D341Med (cell line): ENCODE measurements at regions not wholly inside any gene's neighbourhood (a gene's known extent, or its start where the extent isn't known, plus 50 kb on each side); places are given as distances from the start of the nearest gene placed in this dataset.
"Not testable (repeated sequence)": the region's sequence is repeated elsewhere in the genome, so short reads cannot be mapped to it uniquely, and the experiment has no call there.

ENCODE experiments used
- DNase-seq: peaks from one replicate; pipeline ENCODE4 v3.0.0; 2012; ENCODE audit warnings: low spot score

DNA sequence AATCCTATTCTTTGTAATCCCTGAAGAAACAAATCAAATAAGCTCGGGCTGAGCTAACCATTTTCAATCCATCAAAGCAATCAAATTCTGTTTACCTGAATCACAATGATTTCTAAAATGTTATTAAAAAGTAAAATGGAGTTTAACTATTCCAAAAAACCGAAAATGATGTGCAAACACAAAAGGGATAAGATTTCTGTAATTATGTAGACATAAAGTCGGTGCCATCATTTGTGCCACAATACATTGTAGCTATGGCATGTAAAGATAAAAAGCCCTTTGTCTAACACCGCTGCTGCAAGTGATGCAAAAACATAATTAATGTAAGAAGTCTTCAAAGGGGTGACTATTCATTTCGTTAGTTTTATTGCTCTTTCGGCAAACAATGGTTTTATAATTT is 125.1 kb upstream of the FAM204A start:
- DNase-seq = no peak

DNA sequence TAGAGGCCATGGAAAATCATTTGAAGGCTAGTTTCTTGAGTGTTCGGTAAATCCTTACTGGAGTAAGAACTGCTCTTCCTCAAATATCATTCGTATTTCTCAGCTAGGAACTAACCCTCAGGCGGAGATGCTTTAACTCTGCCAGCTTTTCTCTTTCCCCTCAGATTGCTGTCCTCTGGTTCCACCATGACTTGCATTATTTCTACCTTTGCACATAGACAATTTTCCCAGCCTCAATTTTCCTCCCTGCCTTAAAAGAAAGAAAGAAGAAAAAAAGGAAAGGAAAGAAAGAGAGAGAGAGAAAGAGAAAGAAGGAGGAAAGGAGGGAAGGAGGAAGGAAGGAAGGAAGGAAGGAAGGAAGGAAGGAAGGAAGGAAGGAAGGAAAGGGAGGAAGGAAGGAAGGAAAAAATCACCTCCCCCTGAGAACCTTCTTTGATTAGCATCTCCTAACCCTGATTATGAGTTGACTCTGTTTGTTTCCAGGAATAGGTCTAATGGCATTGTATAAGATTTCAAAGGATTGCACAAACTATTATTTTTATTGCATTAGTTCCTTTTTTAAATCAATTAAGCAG is 123.3 kb upstream of the FAM204A start:
- no peak for DNase-seq

DNA sequence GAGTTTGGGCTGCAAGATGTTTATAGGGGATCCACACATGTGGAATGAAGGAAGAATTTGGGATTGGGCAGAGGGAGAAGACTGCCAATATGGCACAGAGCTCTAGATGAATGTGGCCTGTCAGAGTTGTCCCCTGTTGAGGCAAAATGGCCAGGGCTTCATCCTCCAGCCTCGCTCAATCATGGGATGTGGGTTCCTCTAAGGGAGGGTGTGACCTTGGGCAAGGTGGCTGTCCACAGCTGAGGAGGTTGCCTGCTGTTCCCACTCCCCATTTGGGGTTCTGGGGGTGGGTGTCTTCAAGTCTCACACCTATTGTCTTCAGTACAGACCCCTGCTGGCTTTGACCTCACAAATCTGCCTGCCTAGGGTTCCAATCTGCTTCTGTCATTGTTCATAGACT is 121.6 kb upstream of the FAM204A start:
- DNase-seq = no peak

DNA sequence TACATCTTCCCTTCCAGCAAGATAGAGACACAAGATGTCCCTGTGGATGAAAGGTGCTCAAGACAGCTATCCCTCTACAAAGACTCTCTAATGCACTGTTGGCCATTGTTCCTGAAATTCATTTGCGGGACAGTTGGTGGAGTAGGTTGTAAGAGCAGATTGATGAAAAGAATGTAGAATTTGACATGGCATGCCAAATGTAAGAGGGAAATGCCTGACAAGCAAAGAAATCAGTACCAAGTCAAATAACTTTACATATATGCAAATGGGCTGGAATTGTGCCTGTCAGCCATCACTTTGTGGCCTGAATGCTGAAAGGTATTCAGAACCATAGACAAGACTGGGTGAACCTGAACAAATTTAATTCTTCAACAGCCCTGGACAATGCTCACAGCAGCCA is 120.3 kb upstream of the FAM204A start:
- no peak for DNase-seq

DNA sequence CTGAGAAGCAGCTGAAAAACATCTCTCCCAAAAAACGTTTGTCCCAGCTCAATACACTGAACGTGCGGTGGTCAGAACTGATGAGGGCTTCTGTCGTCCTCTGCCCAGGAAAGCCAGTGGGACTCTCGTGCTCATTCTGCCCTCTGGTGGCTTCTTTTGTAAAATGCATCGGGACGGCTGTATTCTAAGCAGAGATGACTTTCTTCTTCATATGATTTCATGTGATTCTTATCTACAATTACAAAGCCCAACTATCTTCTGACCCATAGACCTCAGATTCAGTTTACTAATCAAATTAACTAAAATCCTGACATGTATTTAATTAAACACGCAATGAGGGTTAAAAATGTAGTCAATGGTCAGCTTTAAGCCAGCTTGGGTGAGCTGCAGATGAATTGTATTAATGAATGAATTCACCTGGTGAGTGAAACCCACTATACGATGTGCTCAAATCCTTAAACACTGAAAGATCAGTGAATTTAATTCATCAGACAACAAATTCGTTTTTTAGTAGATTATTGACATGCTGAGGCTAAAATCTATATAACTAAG is 117.6 kb upstream of the FAM204A start:
- peak; percentile 62 for DNase-seq

DNA sequence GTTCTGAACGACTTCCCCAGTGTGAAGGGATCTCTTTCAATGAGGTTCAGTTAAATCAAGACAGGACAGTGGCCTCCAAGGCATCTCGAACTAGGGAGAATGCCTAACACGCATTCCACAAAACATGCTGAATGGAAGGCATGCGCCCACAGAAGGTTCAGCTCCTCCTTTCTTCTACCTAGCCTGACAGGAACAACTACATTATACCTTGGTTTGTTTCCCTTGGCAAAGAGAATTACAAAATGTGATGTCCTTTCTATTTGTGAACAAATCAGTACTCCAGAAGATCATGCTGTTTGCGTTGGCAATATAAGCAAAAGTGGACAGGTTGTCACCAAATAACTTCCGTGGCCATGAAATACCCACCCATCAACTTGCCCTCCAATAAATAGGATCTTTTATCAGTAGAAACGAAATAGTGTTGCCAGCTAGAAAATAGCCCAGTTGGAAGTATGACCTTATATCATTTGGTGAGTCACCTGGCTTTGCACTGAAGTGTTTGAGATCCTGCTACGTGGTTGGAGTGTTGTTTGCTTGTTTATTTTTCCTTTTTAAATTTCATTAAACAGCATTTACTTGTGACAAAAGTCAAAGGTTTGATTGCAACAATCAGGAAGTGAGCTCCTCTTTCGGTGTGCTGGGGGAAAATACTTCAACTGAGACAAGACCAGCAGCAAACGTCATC is 117.0 kb upstream of the FAM204A start:
- no peak for DNase-seq

DNA sequence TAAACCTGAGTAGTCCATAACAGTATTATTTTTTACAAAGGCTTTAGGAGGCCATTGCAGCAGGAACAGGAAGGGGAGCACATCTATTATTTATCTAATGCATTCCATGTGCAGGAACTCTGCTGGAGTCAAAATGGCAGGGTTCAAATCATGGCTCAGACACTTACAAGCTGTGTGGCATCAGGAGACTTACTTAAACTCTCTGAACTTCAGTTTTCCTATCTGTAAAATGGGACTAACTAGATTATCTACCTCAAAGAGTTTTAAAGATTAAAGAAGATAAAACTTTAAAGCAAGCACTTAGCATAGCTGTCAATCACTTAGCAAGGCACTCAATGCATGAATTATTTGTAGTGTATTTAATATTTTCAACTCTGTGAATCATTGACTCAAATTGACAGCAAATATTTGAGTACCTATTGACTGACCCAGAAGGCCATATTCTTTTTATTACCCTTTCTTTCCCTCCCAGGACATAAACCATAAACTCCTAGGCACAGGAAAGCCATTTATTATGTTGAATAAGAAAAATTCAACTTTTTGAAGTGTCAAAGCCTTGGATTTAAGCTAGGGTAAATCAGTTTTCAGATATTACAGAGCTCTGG is 115.8 kb upstream of the FAM204A start:
- DNase-seq = no peak

DNA sequence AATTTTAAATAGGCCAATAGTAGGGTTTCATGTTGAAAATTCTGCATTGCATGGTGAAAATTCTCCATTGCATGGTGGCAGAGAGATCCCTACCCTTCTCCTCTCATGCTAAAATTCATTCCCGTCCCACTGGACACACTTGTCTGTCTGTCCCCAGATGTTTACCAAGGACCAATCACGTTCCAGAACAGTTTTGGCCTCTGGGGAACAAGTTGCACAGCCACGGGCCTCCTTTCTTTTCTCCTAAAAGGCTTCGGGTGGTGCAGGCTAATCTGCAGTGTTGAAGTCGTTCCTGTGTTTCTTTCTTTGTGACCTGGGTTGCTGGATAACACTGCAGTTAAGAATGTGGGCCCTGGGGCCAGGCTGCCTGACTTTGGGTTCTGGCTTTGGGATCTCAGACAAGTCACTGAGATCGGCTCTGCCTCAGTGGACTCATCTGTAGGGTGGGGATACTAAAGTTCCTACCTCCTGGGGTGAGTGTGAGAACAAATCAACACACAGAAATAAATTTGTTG is 113.1 kb upstream of the FAM204A start:
- DNase-seq = no peak

DNA sequence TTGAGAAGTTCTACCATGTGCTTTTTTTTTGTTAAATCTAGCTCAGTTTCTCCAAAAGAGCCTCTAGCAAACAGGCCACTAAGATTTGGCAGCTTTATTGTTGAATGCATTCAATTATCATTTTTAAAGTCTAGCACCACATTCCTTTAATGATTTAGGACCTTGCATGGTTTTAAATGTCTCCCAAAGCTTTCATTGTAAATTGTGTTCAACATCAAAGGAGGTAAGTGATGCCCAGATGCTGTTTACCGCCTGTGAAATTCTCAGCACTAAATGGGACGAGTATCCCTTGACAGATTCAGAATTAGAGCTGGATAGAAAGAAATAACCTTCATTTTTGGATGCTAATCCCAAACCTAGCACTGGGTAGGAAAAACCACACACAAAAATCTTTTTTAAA is 112.1 kb upstream of the FAM204A start:
- no peak for DNase-seq

DNA sequence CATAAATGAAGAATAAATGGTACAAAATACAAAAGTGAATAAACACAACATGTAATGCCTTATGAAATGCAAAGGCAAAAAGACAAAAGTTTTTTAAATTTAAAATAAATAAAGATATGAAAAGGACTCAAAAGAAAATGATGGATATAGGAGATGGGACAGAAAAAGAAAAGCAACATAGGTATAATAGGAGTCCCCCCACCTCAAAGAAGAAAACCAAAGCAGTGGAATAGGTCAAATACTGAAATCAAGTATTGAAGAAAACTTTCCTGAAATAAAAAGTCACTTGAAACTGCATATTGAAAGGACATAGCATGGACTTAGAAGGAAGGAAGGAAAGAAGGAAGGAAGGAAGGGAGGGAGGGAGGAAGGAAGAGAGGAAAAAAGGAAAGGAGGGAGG is 110.0 kb upstream of the FAM204A start:
- DNase-seq = no peak

DNA sequence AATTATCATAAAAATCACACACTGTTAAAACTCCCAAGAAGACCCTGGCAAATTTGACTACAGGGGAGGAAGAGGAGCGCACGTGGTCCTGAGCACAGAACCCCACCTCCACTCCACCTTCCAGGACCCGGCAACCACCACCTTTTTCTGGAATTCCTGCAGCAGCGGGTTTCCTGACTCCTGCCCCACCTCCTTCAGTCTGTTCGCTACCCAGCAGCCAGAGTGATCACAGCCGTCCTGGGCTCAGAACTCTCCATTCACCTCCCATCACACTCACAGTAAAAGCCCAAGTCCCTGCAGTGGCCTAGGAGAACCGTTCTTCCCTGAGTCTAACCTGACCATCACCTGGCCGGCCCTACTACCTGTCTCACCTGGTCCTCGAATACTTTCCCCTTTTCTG is 107.4 kb upstream of the FAM204A start:
- DNase-seq = no peak

DNA sequence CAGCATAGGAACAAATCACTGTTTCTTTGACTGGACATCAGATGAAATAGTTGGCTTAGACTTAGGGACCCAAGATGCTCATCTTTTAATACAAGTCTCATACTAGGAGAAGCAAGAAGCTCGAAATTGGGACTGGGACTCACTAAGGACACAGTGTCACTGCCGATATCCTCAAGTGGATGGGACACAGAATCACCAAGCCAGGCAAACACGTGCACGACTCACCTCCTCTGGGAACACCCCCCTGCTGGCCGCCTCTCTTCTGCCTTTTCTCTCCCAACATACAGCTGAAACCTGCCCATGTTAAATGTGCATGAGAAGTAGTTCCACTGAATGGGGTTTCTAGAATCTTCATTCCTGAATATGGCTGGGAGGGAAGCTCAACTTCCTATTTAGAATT is 106.6 kb upstream of the FAM204A start:
- DNase-seq = no peak

DNA sequence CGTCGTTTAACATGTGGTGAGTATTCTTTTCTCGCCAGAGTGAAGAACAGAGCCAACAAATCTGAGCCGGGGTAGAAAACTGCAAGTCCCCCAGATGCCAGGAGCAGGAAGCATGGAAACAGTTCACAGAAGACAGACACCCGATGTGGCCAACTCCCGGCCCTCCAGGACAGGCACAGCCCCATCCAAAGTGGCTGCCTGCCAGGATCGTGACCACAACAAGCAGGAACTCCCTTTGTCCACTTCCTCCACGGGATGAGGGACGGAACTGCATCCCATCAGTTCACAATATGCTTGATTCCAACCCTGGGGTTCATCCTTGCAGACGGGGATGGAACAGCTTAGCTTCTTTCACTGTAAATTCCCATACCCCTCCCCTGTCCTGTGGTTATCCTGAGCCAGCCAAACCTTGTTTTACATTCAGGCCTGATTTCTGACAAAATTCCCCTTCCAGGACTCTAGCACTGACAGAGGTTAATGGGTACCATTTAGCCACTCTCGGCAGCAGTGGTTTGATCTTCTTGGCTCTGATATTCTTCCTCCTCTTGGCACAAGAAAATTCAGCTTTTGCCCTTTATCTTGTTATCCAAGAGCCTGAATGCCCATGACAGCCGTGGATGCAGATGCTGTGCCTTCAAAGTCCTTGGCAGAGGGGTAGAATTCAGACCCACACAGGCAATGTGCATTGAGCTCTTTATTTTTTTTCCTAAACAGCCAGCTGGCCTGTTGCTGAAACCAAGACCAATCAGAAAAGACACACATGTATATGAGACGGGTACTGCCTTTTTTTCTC is 105.5 kb upstream of the FAM204A start:
- no peak for DNase-seq

DNA sequence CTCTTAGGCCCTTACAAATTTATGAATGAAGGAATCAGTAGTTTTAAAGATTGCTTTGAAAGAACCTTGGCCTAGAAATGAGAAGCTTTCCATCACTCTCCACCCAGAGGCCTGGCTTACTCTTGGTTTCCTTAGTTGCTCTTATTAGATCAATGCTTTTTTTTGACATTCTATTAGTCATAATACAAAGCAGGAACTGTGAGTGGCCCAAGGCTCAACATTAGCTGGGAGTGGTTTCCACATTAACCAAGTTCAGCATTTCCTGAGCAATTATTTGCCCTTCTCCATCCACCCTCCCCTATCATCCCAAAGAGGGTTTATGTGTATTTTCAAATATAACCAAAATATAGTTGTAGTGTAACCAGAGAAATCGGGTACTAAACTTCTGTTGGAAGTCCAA is 103.4 kb upstream of the FAM204A start:
- no peak for DNase-seq

DNA sequence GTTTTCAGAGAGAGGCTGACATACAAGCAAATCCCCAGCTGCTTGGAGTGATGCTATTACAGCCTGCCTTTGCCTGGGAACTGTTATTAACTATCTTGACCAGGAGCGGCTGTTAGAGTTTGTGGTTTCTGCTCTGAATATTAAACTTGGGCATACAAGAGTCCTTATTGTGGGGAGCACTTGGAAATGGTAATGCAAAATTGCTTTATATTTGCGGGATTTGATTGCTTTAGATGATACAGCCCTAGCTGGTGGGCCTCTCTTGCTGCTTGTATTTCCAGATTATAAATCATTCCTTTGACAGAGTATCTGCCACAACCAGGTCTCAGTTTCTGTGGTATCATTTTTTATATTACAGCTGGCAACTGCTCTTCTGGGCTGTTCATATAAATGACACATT is 101.9 kb upstream of the FAM204A start:
- DNase-seq = no peak

DNA sequence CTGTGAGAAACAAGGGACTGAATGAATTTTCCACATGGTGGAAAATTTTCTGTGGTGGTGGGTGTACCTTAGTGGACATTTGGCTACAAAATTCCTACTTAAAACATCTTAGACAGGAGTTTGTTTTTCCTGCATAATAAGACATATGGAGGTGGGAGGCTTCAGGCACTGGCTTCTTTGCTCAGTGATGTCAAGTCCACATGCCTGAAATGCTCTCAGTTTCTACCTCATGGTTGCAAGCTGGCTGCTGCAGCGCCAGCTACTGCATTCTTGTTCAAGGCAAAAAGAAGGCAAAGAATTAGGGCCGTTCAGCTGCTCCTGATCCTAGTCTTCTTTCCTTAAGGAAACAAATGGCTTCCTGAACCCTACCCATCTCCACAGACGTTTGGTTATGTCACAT is 99.9 kb upstream of the FAM204A start:
- no peak for DNase-seq

DNA sequence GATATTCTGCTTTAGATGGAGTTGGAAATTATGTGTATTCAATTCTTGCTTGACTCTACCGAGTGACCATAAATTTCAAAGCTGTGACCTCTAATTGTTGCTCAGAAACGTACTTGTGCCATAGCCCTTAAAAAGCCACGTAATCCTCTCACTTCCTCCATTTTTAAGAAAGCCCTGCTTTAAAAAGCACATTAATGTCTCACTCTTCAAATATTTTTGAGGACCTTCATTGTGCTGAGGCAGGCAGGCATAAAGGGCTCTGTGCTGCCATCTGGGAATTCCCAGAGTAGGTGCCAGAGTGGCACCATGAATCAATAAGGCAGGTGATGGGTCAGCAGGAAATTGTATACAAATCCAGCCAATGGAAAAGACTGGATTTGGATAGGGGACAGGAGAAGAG is 97.7 kb upstream of the FAM204A start:
- DNase-seq = no peak

DNA sequence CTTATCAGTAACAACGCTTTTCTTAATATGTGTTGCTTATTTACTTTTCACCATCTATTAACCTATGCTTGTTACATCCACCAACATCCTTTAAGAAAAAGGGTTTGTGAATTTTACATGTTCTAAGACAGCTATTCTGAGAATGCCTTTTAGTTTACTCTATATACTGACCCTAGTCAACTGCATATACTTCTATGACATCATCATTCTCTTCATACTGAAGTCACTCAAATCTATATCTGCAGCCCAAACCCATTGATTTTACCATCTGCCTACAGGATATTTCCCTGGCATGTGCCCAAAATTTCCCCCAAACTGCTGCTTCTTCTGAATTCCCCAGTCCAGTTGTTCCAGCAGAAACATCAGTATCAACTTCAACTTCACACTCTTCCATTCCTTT is 94.6 kb upstream of the FAM204A start:
- no peak for DNase-seq

DNA sequence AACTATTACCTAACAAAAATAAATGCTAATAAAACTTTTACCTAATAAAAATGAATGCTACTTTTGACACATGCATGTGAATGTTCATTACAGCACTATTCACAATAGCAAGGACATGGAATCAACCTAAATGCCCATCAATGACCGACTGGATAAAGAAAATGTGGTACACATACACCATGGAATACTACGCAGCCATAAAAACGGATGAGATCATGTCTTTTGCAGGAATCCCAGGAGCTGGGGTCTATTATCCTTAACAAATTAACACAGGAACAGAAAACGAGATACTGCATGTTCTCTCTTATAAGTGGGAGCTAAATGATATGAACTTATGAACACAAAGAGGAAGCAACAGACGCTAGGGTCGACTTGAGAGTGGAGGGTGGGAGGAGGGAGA is 88.1 kb upstream of the FAM204A start:
- DNase-seq = no peak

DNA sequence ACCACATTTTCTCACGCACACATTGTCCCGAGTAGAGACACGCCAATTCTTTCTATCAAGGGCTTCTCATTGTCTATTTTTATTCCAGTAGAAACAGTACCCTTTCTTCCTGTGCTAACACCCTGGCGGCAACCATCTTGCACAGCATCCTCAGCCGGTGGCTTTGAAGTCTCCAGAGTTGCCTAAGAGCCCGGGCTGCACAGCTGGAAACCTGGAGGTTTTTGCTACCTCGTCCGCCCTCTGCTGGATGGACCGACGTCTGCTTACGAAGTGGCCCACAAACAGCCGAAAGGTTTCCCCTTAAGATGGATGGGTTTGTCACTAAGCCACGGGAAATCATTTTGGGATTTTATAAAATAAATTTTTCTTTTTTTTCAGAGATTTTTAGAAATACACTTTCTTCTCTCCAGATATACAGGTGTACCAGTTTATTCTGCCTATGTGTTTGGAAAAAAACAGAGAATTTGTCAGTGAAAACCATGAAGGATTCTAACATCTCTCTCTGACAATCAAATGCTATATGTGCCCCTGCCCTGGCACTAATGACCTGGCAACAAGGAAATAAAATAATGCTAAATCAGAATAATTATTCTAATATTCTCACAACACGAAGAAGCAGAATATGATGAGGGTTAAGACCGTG is 81.8 kb upstream of the FAM204A start:
- peak; percentile 71 for DNase-seq

DNA sequence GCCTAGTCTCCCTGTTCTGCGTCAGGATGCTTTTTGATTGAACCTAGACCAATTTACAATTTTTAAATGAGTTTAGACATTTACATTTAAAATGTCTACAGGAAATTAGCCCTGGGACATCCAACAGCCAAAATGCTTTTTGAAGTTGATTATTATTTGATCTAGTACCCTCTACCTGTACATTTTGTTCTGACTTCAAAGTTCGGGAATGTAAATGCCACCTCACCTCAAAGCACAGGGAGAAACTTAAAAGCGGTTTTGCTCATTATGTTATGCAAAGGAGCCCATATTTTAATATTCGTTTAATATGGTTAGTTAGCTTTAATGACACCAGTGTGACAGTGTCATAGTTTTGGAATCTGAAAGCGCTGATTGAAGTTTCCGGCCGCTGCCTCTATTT is 80.1 kb upstream of the FAM204A start:
- DNase-seq = no peak

DNA sequence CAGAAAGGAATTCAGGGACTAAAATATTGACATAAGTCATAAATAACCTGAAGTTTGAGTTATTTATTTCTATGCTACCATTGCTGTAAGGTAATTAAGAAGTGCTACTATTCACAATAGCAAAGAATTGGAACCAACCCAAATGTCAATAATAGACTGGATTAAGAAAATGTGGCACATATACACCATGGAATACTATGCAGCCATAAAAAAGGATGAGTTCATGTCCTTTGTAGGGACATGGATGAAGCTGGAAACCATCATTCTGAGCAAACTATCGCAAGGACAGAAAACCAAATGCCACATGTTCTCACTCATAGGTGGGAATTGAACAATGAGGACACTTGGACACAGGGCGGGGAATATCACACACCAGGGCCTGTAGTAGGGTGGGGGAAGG is 77.9 kb upstream of the FAM204A start:
- DNase-seq = not testable (repeated sequence)
